SU-DHL-6 (cell line): ENCODE measurements at regions not wholly inside any gene's neighbourhood (a gene's known extent, or its start where the extent isn't known, plus 50 kb on each side); places are given as distances from the start of the nearest gene placed in this dataset.

Experiments used
- H2AFZ ChIP-seq: fragments of 200-600 bp; sonication (generic); 2 replicates; pipeline ENCODE4 v1.6.1; 2014; ENCODE audit warnings: low read depth, mild to moderate bottlenecking, moderate library complexity, mixed read lengths, antibody characterized with exemption, low read length; ENCODE audit not compliant: severe bottlenecking
- H3F3A ChIP-seq: fragments of 200-600 bp; shearing (Covaris generic); 2 replicates; pipeline ENCODE4 v1.6.0; 2016; ENCODE audit warnings: antibody characterized with exemption, mild to moderate bottlenecking; ENCODE audit not compliant: insufficient read depth
- H3K27ac ChIP-seq: fragments of 200-600 bp; sonication (generic); 2 replicates; pipeline ENCODE4 v1.5.1; 2016; ENCODE audit warnings: low read depth, mild to moderate bottlenecking, low read length, moderate library complexity, mixed read lengths
- H3K27me3 ChIP-seq: fragments of 200-600 bp; sonication (generic), shearing (Covaris generic); 2 replicates; pipeline ENCODE4 v1.6.0; 2014; ENCODE audit warnings: mild to moderate bottlenecking, low read length
- H3K36me3 ChIP-seq: fragments of 200-600 bp; sonication (generic); 2 replicates; pipeline ENCODE4 v1.6.1; 2014; ENCODE audit warnings: mild to moderate bottlenecking, low read length, mixed read lengths
- H3K4me2 ChIP-seq: fragments of 300-600, 200-600 bp; shearing (Covaris generic), sonication (generic); 2 replicates; pipeline ENCODE4 v1.6.0; 2014; ENCODE audit warnings: low read length, low read depth, mild to moderate bottlenecking; ENCODE audit not compliant: poor library complexity, severe bottlenecking
- H3K4me3 ChIP-seq: fragments of 200-600 bp; sonication (generic); 2 replicates; pipeline ENCODE4 v1.5.1; 2014; ENCODE audit warnings: antibody characterized with exemption, low read length, mild to moderate bottlenecking, mixed read lengths; ENCODE audit not compliant: insufficient read depth, poor library complexity, severe bottlenecking
- H3K79me2 ChIP-seq: fragments of 200-600 bp; sonication (generic); 2 replicates; pipeline ENCODE4 v1.6.1; 2014; ENCODE audit warnings: mild to moderate bottlenecking, low read length, moderate library complexity; ENCODE audit not compliant: insufficient read depth
- H3K9ac ChIP-seq: fragments of 200-600 bp; sonication (generic); 2 replicates; pipeline ENCODE4 v1.7.0; 2014; ENCODE audit warnings: mild to moderate bottlenecking, low read length
- H3K9me2 ChIP-seq: fragments of 200-600 bp; sonication (generic); replicated peaks from 2 replicates; pipeline ENCODE4 v1.6.1; 2014; ENCODE audit warnings: low read length; ENCODE audit not compliant: insufficient read depth
- H3K9me3 ChIP-seq: fragments of 200-600 bp; sonication (generic); 2 replicates; pipeline ENCODE4 v1.6.1; 2014; ENCODE audit warnings: low read length, mixed read lengths; ENCODE audit not compliant: insufficient read depth
- H4K20me1 ChIP-seq: fragments of 200-600 bp; sonication (generic); 2 replicates; pipeline ENCODE4 v1.6.1; 2014; ENCODE audit warnings: low read depth, mild to moderate bottlenecking, antibody characterized with exemption, low read length, moderate library complexity, mixed read lengths
- EZH2phosphoT487 ChIP-seq: fragments of 200-600 bp; sonication (generic), shearing (Covaris generic); conservative IDR thresholded peaks from 2 replicates; pipeline ENCODE4 v1.6.1; 2018; ENCODE audit warnings: mild to moderate bottlenecking, antibody characterized with exemption, low read length, moderate library complexity, mixed read lengths
- TF ChIP-seq, protein P1 (sequence below): fragments of 200-600 bp; sonication (generic); IDR thresholded peaks from one replicate; pipeline ENCODE4 v1.5.1; 2017; ENCODE audit warnings: antibody characterized with exemption, mild to moderate bottlenecking, low read length, moderate library complexity; ENCODE audit not compliant: insufficient read depth, poor library complexity, severe bottlenecking

DNA sequence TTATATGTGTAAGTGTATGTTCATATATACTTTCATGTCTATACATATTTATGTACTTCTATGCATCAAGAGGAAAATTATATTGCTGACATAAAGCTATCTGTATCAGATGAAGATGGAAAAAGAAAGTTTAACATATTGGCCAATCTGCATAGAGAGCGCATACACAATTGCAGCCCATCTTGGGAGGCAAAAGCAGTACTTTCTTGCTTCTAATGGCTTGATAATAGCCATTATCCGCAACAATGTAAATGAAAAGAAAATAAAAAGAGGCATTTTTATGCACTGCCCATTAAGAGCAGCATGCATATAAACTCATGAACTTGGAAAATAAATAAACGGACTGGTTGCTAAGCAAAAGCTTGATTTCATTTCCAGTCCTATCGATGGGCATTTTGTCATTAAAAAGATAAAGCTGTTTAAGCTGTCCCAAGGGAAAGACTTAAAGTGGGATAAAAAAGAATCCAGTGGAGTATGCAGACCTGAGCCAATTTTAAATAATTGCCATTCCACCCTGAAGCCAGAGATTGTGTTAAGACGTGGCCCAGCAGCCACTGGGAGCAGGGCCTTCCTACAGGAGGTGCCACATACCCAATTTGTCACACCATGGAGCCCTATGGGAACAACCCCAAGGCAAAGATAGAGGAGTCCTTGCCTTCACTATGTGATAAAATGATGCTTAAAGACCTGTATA, 183.6 kb upstream of the CDH11 start:
- no peak overlapping the region for H3K4me3 ChIP-seq
- no peak overlapping the region for H3K27ac ChIP-seq
- no peaks in the 10 kb centered on the region for H3K9me2 ChIP-seq
- no peak overlapping the region for H3K9ac ChIP-seq
- H3K27me3 ChIP-seq = no peaks in the 10 kb centered on the region
- H4K20me1 ChIP-seq = no peaks in the 10 kb centered on the region
- no peaks in the 10 kb centered on the region for H3K9me3 ChIP-seq
- H3K36me3 ChIP-seq = no peaks in the 10 kb centered on the region
- H2AFZ ChIP-seq = no peak overlapping the region
- TF ChIP-seq, protein P1, sequence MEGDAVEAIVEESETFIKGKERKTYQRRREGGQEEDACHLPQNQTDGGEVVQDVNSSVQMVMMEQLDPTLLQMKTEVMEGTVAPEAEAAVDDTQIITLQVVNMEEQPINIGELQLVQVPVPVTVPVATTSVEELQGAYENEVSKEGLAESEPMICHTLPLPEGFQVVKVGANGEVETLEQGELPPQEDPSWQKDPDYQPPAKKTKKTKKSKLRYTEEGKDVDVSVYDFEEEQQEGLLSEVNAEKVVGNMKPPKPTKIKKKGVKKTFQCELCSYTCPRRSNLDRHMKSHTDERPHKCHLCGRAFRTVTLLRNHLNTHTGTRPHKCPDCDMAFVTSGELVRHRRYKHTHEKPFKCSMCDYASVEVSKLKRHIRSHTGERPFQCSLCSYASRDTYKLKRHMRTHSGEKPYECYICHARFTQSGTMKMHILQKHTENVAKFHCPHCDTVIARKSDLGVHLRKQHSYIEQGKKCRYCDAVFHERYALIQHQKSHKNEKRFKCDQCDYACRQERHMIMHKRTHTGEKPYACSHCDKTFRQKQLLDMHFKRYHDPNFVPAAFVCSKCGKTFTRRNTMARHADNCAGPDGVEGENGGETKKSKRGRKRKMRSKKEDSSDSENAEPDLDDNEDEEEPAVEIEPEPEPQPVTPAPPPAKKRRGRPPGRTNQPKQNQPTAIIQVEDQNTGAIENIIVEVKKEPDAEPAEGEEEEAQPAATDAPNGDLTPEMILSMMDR = no peak
- no peak overlapping the region for H3K4me2 ChIP-seq
- no peaks in the 10 kb centered on the region for H3K79me2 ChIP-seq
- no peaks in the 10 kb centered on the region for H3F3A ChIP-seq

DNA sequence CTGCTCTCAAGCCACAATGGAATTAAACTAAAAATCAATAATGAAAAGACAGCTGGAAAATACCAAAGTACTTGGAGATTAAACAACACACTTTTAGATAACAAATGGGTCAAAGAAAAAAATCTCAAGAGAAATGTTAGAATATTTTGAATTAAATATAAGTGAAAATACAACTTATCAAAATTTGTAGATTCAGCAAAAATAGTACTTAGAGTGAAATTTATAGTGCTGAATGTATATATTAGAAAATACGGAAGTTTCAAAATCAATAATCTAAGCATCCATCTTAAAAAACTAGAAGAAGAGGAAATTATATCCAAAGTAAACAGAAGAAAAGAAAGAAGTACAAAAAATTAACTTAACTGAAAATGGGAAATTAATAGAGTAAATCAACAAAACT, 179.2 kb upstream of the CDH11 start:
- Histone ChIP-seq H3K9me2 (no peaks in the 10 kb centered on the region), H4K20me1 (no peaks in the 10 kb centered on the region), H3K9me3 (no peaks in the 10 kb centered on the region), H3K79me2 (no peaks in the 10 kb centered on the region), H2AFZ (no peak overlapping the region), H3K27me3 (no peaks in the 10 kb centered on the region), H3K36me3 (no peaks in the 10 kb centered on the region), H3K4me2 (no peak overlapping the region), H3K9ac (no peak overlapping the region), H3K4me3 (no peak overlapping the region), H3K27ac (no peak overlapping the region), H3F3A (no peaks in the 10 kb centered on the region)
- TF ChIP-seq, protein P1 = no peak
- no peak for TF ChIP-seq EZH2phosphoT487

- Histone ChIP-seq H4K20me1 (no peaks in the 10 kb centered on the region), H2AFZ (no peak overlapping the region), H3K9ac (no peak overlapping the region), H3K4me2 (no peak overlapping the region), H3K27ac (no peak overlapping the region), H3K27me3 (no peaks in the 10 kb centered on the region), H3F3A (no peaks in the 10 kb centered on the region), H3K79me2 (no peaks in the 10 kb centered on the region), H3K9me3 (no peaks in the 10 kb centered on the region), H3K36me3 (no peaks in the 10 kb centered on the region), H3K4me3 (no peak overlapping the region), H3K9me2 (no peaks in the 10 kb centered on the region)
- no peak for TF ChIP-seq EZH2phosphoT487
- TF ChIP-seq, protein P1 = no peak
Observed at GRCh38 chr16:65297453-65297852, 175.6 kb upstream of the CDH11 start.
